GM19467 (cell line): ENCODE measurements at regions not wholly inside any gene's neighbourhood (a gene's known extent, or its start where the extent isn't known, plus 50 kb on each side); places are given as distances from the start of the nearest gene placed in this dataset.

Experiments used
- ATAC-seq: cut with Tn5 transposase; IDR thresholded peaks from one replicate; pipeline ENCODE4 v1.9.1; 2021; ENCODE audit warnings: mild to moderate bottlenecking, moderate library complexity; ENCODE audit not compliant: unreplicated experiment

DNA sequence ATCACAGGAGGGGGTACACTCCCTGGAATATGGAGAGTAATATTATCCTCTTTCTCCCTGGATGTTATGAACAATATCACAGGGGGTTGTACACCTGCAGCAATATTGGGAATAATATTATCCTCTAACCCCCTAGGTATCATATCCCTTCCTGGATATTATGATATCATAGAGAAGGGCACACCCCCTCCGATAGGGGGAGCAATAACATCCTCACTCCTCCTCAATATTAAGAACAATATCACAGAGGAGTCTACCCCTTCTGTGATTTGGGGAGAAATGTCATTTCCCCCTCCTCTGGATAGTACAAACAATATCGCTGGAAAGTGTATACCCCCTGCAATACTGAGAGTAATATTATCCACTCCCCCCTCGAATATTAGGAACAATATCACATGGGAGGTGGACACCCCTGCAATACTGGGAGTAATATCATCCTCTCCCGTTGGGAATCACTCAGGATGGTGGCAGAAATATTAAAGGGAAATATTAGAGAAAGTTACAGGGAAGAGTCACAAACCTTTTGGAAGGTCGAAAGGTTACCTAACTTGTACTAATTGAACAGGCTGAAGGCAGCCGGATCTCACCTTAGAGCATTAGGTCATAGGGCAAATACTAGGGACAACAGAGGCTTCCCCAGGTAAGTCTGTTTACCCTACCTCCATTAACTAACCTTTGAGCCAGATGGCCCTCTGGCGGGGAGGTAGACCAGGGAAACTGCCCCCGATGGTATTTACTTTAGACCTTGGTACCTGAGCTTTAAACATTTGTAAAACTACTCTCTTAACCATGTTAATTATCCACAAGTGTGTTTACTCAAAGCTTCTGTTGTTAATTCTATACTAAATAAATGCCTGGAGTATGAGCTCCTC, 57.5 kb upstream of the FREM1 start:
- no peak for ATAC-seq

DNA sequence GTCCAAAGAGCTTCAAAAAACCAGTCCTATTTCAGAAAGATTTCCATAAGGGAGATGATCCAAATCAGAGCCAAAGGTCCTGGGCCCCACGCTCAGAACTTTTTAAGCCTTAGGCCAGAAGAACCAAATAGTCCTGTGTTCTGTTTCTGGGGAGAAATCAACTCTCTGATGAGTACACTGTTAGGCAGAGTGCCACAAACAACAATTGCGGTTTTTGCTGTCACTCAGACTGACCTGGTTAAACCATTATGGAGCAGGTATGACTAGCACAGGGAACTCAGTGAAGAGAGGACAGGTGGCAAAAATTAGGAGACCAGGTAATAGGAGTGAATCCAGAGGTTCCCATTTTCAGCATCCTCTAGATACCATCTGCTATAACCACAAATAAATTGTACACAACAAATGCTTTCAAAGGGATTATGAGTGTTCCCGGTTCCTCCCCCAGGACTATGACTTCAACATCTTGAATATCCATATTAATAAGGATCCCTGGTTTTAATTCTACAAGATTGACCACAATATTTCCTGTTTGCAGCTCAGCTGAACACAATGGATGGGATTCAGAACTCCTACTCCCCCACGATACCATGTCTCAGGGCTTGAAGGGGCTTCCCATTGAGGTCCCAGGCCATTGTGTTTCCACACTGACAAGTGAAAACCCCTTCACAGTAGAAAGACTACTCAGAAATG, 52.1 kb upstream of the FREM1 start:
- no peak for ATAC-seq

DNA sequence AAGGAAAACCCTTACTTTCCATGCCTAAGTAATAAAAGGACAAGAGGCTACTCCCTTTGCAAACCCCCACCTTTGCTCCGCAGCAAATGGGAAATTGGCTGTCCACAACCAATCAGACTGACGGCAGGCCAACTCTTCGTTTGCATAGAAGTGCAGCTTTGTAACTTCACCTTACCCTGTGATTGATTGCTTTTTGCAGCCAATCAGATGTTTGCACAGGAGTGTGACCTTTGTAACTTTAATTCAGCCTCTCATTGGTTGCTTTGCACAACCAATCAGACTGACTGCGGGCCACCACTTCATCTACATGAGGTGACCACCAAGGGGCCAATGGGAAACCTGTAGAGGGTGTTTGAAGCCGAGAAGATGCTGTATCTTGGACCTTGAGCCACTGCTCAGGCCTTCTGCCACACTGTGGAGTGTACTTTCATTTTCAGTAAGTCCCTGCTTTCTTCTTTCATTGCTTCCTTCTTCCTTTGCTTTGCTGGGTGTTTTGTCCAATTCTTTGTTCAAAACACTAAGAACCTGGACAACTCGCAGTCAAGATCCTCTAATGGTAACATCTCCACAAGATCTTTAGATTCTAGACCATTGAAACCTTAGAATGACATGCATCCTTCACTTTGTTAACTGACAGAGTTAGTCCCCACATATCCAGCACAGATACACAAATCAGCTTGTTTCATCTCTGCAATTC, 51.3 kb upstream of the FREM1 start:
- ATAC-seq = no peak

DNA sequence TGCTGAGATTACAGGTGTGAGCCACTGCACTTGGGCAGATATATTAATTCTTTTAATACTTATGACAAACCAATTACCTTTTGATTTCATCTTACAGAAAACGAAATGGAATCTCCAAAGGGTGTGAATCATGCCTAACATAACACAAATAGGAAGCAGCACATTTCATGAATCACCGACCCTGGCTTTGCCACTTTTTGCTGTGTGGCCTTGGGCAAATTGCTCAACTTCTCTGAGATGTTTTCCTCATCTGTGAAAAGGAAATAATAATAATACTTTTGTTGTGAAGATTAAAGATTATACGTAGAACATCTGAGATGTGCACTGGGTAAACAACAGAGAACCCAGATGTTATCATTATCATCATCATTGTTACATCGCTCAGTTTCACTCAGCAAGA, 50.7 kb upstream of the FREM1 start:
- no peak for ATAC-seq
